Lower lobe of right lung (tissue), 2 donors: ENCODE measurements at regions not wholly inside any gene's neighbourhood (a gene's known extent, or its start where the extent isn't known, plus 50 kb on each side); places are given as distances from the start of the nearest gene placed in this dataset.

Experiments
- ATAC-seq, 2 donors: fragments of 200-7000 bp; cut with Tn5 transposase; one replicate each; pipeline ENCODE4 v1.9.1; 2020 to 2022; ENCODE audit warnings: mild to moderate bottlenecking in 2 of 2, moderate library complexity in 2 of 2
- DNase-seq: peaks from one replicate; pipeline ENCODE4 v3.0.0-alpha.2; 2020
- H3K27ac ChIP-seq: fragments of 200-600 bp; one replicate; pipeline ENCODE4 v1.8.0; 2022
- H3K27me3 ChIP-seq: fragments of 200-600 bp; one replicate; pipeline ENCODE4 v1.8.0; 2022; ENCODE audit warnings: low read depth
- H3K36me3 ChIP-seq: fragments of 200-600 bp; one replicate; pipeline ENCODE4 v1.8.0; 2022; ENCODE audit warnings: mild to moderate bottlenecking
- H3K4me1 ChIP-seq: fragments of 200-600 bp; one replicate; pipeline ENCODE4 v1.8.0; 2022
- H3K4me3 ChIP-seq: fragments of 200-600 bp; one replicate; pipeline ENCODE4 v1.8.0; 2022; ENCODE audit warnings: mild to moderate bottlenecking
- H3K9me3 ChIP-seq: fragments of 200-600 bp; one replicate; pipeline ENCODE4 v1.8.0; 2022
- intact Hi-C: fragments of 100-400 bp; cut with DNase I; formaldehyde crosslinking; loops from one replicate; pipeline ENCODE4 v1.11.0; 2022
- TF ChIP-seq, protein P1 (sequence below): fragments of 200-600 bp; IDR thresholded peaks from one replicate; pipeline ENCODE4 v1.8.0; 2022; ENCODE audit warnings: antibody characterized with exemption, mild to moderate bottlenecking
- donor health status: DM: no; HTN: yes; CAD: no; lungs with severe emphysema.

DNA sequence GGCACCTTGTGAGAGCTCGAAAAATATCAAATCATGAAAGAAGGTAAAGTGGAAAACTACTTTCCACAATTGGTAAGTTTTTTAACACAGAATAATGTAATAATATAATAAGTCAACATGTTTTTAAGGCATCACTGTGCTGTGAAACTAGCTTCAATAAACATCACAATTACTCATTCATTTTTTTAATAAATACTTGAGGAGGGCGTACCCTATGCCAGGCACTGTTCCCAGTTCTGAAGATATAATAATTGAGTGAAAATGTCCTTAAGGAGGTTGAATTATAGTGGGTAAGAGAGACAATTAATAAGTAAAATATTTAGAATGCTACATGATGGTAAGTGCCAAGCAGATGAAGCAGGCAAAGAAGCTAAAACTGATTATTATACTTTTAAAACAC lies 381.4 kb downstream of the ELAVL2 start:
- no peak overlapping the region for H3K27ac ChIP-seq
- ATAC-seq (no peak), DNase-seq (no peak)
- H3K27me3 ChIP-seq: no peaks in the 10 kb centered on the region
- intact Hi-C loops: no loop called here
- H3K4me3 ChIP-seq: no peak overlapping the region
- TF ChIP-seq, protein P1, sequence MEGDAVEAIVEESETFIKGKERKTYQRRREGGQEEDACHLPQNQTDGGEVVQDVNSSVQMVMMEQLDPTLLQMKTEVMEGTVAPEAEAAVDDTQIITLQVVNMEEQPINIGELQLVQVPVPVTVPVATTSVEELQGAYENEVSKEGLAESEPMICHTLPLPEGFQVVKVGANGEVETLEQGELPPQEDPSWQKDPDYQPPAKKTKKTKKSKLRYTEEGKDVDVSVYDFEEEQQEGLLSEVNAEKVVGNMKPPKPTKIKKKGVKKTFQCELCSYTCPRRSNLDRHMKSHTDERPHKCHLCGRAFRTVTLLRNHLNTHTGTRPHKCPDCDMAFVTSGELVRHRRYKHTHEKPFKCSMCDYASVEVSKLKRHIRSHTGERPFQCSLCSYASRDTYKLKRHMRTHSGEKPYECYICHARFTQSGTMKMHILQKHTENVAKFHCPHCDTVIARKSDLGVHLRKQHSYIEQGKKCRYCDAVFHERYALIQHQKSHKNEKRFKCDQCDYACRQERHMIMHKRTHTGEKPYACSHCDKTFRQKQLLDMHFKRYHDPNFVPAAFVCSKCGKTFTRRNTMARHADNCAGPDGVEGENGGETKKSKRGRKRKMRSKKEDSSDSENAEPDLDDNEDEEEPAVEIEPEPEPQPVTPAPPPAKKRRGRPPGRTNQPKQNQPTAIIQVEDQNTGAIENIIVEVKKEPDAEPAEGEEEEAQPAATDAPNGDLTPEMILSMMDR: no peak
- no peaks in the 10 kb centered on the region for H3K36me3 ChIP-seq
- H3K4me1 ChIP-seq: no peaks in the 10 kb centered on the region
- H3K9me3 ChIP-seq: no peaks in the 10 kb centered on the region

DNA sequence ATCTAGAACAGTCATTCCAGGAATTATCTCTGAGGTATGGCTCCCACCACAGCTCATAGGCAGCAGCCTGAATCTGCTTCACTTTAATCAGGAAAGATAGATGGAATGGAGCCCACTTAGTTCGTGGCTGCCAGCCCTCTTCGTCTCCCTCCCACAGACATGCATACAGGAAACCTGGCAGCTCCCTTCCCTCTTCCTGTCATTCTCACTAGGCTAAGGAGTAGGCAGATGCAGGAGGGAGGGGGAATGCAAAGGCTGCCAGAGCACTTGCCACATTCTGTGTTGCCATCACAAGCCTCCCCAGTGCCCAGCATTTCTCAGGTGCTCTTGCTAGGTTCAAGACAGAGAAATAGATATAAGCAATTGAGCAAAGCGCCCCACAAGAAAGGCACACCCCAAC lies 378.9 kb downstream of the ELAVL2 start:
- intact Hi-C loops: no loop called here
- DNase-seq (no peak), ATAC-seq (no peak)
- Histone ChIP-seq H3K9me3 (no peaks in the 10 kb centered on the region), H3K4me3 (no peak overlapping the region), H3K27me3 (no peaks in the 10 kb centered on the region), H3K4me1 (no peaks in the 10 kb centered on the region), H3K36me3 (no peaks in the 10 kb centered on the region), H3K27ac (no peak overlapping the region)
- TF ChIP-seq, protein P1: no peak

DNA sequence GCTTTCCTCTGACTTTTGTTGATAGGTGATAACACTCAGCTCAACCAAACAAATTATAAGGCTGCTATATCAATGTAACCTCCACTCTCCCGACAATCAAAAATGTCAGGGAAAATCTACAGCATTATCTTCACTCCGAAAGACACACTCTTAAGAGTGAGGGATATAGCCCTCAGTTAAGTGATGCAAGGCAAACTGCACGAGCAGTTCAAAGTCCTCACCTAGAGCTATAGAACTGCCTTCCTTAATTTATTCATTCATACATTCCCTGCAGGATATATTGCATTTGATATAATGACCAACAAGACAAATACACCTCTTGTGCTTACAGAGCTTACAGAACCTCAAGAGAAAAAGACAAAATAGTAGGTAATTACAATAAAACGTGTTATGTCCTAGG lies 378.1 kb downstream of the ELAVL2 start:
- DNase-seq: no peak
- TF ChIP-seq, protein P1: no peak
- ATAC-seq: no peak
- Histone ChIP-seq H3K9me3 (no peaks in the 10 kb centered on the region), H3K4me1 (no peaks in the 10 kb centered on the region), H3K36me3 (no peaks in the 10 kb centered on the region), H3K4me3 (no peak overlapping the region), H3K27me3 (no peaks in the 10 kb centered on the region), H3K27ac (no peak overlapping the region)
- intact Hi-C loops: no loop called here

DNA sequence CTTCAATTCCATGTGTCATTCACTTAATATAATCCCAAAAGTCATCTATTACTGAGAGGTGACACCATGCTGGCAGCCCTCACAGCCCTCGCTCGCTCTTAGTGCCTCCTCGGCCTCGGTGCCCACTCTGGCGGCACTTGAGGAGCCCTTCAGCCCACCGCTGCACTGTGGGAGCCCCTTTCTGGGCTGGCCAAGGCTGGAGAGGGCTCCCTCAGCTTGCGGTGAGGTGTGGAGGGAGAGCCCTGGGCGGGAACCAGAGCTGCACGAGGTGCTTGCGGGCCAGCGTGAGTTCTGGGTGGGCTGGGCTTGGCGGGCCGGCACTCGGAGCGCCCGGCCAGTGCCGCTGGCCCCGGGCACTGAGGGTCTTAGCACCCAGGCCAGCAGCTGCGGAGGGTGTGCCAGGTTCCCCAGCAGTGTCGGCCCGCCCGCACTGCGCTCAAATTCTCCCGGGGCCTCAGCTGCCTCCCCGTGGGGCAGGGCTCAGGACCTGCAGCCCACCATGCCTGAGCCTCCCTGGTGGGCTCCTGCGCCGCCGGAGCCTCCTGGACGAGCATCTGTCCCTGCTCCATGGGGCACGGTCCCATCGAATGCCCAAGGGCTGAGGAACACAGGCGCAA lies 374.1 kb downstream of the ELAVL2 start:
- DNase-seq: no peak
- TF ChIP-seq, protein P1: no peak

DNA sequence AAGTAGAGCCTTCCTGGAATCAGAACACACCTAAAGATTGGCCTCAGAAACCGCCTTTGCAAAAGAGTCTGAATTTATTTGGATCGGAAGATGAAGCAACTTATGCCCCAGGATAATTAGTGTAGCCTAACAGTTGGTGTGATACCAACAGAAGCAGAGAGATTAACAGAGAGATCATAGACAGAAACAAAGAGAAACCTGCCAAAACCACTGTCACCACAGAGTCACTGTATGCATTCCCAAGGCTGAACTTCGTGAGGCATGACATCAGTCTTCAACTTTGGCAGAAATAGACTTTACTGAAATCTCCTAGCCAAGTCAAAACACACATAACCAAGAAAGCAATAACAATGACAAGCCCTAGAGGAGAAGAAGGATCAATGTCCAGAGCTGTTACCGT lies 361.8 kb downstream of the ELAVL2 start:
- intact Hi-C loops: no loop called here
- no peak for DNase-seq

More for the DNA sequence above, 374.1 kb downstream of the ELAVL2 start:
- peak in 1 of 2 donors; percentile 17 for ATAC-seq
- Histone ChIP-seq H3K27ac (no peak overlapping the region), H3K27me3 (no peaks in the 10 kb centered on the region), H3K4me1 (no peaks in the 10 kb centered on the region), H3K36me3 (no peaks in the 10 kb centered on the region), H3K9me3 (no peaks in the 10 kb centered on the region), H3K4me3 (no peak overlapping the region)
- intact Hi-C loops: no loop called here

More for the DNA sequence above, 361.8 kb downstream of the ELAVL2 start:
- TF ChIP-seq, protein P1: no peak
- Histone ChIP-seq H3K27ac (no peak overlapping the region), H3K4me1 (no peaks in the 10 kb centered on the region), H3K27me3 (no peaks in the 10 kb centered on the region), H3K4me3 (no peak overlapping the region), H3K36me3 (no peaks in the 10 kb centered on the region), H3K9me3 (no peaks in the 10 kb centered on the region)
- no peak for ATAC-seq
